Right cardiac atrium (tissue), 5 donors: ENCODE measurements at regions not wholly inside any gene's neighbourhood (a gene's known extent, or its start where the extent isn't known, plus 50 kb on each side); places are given as distances from the start of the nearest gene placed in this dataset.
"Not testable (repeated sequence)": the region's sequence is repeated elsewhere in the genome, so short reads cannot be mapped to it uniquely, and the experiment has no call there.

ENCODE experiments used
- ATAC-seq, 2 donors: fragments of 200-7000 bp; cut with Tn5 transposase; one replicate each; pipeline versions ENCODE4 v1.8.0 to v1.9.1; 2020; ENCODE audit warnings: moderate library complexity in 2 of 2, mild to moderate bottlenecking in 1 of 2
- DNase-seq, 3 donors: peaks; one replicate each; pipeline ENCODE4 v3.0.0-alpha.2; 2020
- H3K27ac ChIP-seq: one replicate; pipeline ENCODE4 v1.5.1; 2013; ENCODE audit warnings: mild to moderate bottlenecking, low read length, control low read depth, moderate library complexity
- H3K27me3 ChIP-seq: one replicate; pipeline ENCODE4 v1.6.1; 2013; ENCODE audit not compliant: control insufficient read depth, insufficient read depth
- H3K4me1 ChIP-seq: one replicate; pipeline ENCODE4 v1.6.1; 2013; ENCODE audit warnings: low read length; ENCODE audit not compliant: control insufficient read depth, insufficient read depth
- H3K4me3 ChIP-seq: one replicate; pipeline ENCODE4 v1.5.1; 2013; ENCODE audit warnings: low read length, control low read depth
- H3K9me3 ChIP-seq: one replicate; pipeline ENCODE4 v1.6.1; 2013; ENCODE audit warnings: low read length; ENCODE audit not compliant: control insufficient read depth
- WGBS: extraction: QIAGEN DNeasy Blood & Tissue Kit; methylation state at CpG from one replicate; pipeline ENCODE4 v1.1.7; 2013; 5-methylcytosine and 5-hydroxymethylcytosine counted together
- intact Hi-C, 4 donors: fragments of 100-400 bp; cut with DNase I; formaldehyde crosslinking; loops; one replicate each; pipeline versions ENCODE4 v1.11.0 to v1.14.0; 2022 to 2023
- donor health status: healthy with polysubstance abuse.
- donor health status: DM: no; HTN: yes; CAD: no.
- donor health status: DM: no; HTN: no; CAD: no.
- donor health status: DM: no; HTN: yes; CAD: no; lungs with severe emphysema.
- donor health status: DM: yes; HTN: yes; CAD: no.

DNA sequence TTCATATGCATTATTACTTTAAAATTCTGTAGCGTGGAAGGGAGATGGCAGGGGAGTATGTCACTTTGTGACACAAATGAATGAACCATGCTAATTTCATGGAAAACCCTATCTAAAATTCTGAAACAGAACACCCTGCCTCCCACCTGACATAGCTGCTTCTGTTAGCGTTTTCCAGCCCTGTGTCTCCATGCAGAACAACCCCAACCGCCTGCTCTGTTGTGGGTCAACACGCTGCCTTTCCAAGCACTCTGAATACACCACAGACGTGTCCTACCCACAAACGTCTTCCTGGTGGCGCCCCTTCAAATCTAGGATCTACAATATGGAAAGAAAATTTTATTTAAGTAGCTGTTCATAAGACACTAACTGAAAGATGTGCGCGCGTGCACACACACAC lies 238.6 kb downstream of the TRIML1 start:
- 90% methylated on average over 10 of the region's 10 CpGs for WGBS
- no peak for ATAC-seq
- DNase-seq: no peak
- H3K27me3 ChIP-seq: no peaks in the 10 kb centered on the region
- H3K4me1 ChIP-seq: no peaks in the 10 kb centered on the region
- H3K27ac ChIP-seq: no peak overlapping the region
- no peaks in the 10 kb centered on the region for H3K9me3 ChIP-seq
- intact Hi-C loops: no loop called here
- H3K4me3 ChIP-seq: no peak overlapping the region

DNA sequence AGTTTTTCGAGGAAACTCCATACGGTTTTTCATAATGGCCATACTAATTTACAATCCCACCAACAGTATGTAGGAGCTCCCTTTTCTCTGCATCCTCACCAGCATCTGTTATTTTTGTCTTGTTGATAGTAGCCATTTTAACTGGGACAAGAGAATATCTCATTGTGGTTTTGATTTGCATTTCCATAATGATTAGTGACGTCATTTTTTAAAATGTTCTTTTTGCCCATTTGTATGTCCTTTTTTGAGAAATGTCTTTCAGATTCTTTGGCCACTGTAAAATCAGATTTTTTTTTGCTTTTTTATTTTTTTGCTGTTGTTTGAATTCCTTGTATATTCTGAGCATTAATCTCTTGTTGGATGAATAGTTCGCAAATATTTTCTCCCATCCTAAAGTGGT lies 243.9 kb downstream of the TRIML1 start:
- 93% methylated on average over 4 of the region's 4 CpGs for WGBS
- ATAC-seq: no peak
- H3K27ac ChIP-seq: no peak overlapping the region
- H3K4me1 ChIP-seq: no peaks in the 10 kb centered on the region
- H3K4me3 ChIP-seq: no peak overlapping the region
- H3K27me3 ChIP-seq: no peaks in the 10 kb centered on the region
- DNase-seq: no peak
- intact Hi-C loops: no loop called here
- H3K9me3 ChIP-seq: no peaks in the 10 kb centered on the region

DNA sequence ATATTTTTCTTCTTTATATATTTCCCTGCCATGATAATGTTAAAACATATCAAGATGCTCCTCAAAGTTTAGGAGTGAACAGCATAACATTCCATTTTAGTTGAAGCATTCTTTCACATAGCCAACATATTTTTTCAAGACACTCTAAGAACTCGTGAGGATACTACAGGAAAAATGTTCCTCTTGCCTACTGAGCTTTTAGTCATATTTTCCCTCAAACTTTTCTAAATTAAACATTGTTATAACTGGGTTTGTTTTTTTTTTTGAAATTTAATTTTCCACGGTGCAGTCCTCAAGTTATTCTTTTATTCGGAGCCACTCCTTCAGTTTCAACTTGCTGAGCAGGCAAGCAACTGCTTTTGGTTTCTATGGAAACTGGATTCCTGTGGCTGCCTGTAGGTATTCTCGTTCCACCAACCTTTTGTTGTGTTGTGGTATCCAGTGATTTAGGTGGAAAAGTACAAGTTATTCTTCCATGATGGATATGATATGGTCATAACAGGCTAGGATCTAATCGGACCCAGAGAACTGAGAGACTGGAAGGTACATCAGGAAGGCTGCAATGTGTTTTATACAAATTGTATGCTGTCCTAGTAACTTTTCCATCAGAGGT lies 248.0 kb downstream of the TRIML1 start:
- no peak overlapping the region for H3K4me3 ChIP-seq
- H3K4me1 ChIP-seq: no peaks in the 10 kb centered on the region
- H3K27me3 ChIP-seq: no peaks in the 10 kb centered on the region
- no peaks in the 10 kb centered on the region for H3K9me3 ChIP-seq
- 51% methylated on average over 5 of the region's 5 CpGs for WGBS
- intact Hi-C loops: no loop called here
- ATAC-seq: no peak
- no peak overlapping the region for H3K27ac ChIP-seq
- no peak for DNase-seq

DNA sequence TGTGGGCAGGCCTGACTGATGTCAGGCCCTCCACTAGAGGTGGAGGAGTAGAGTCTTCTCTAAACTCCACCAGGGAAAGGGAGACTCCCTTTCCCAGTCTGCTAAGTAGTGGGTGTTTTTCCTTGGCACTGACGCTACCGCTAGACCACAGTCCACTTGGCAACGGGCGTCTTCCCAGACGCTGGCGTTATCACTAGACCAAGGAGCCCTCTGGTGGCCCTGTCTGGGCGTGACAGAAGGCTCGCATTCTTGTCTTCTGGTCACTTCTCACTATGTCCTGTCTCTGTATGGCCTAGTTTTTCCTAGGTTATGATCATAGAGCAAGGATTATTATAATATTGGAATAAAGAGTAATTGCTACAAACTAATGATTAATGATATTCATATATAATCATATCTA lies 252.1 kb downstream of the TRIML1 start:
- intact Hi-C loops, H3K9me3 ChIP-seq, H3K4me1 ChIP-seq, ATAC-seq, H3K4me3 ChIP-seq, DNase-seq, H3K27ac ChIP-seq, H3K27me3 ChIP-seq: not testable (repeated sequence)
- 95% methylated on average over 8 of the region's 8 CpGs for WGBS

DNA sequence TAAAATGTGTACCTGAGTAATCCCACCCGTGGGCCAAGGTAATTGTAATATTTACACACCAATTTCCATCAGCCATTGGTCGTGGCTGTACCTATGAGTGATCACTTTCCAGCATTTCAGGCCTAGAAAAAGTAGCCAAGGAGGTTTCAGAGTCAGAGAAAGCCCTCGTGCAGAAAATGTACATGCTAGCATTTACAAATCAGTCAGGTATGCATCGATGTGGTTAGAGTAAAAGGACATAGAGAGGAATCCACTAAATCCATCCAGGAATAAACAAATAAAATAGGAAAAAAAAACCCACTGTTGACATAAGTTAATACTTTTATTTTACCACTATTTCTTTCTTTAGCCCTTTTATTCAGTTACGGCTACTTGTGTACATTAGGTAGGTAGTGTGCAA lies 256.8 kb downstream of the TRIML1 start:
- ATAC-seq (no peak), DNase-seq (no peak)
- 81% methylated on average over 5 of the region's 5 CpGs for WGBS
- Histone ChIP-seq H3K4me1 (no peaks in the 10 kb centered on the region), H3K4me3 (no peak overlapping the region), H3K27me3 (no peaks in the 10 kb centered on the region), H3K9me3 (no peaks in the 10 kb centered on the region), H3K27ac (no peak overlapping the region)
- intact Hi-C loops: no loop called here

DNA sequence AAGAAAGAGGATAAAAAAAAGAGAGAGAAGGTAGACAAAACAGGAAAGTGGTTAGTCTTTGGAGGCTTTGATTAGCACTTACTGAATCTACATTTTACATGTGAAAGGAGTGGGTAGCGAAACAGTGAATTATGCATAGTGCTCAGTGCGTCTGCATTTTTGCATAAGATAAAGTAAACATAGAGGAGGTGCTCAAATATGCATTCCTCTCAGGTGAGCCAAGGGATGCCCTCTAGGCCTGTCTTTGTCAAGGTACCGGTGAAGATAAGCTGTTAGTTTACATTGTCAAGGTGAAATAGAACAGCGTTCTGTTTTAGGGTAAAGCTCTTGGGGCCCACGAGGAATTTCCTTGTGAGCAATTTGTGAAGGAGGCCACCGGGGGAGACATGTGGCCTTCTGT lies 260.6 kb downstream of the TRIML1 start:
- no peaks in the 10 kb centered on the region for H3K9me3 ChIP-seq
- intact Hi-C loops: no loop called here
- no peak for ATAC-seq
- H3K27me3 ChIP-seq: no peaks in the 10 kb centered on the region
- H3K4me3 ChIP-seq: no peak overlapping the region
- H3K4me1 ChIP-seq: no peaks in the 10 kb centered on the region
- 57% methylated on average over 6 of the region's 6 CpGs for WGBS
- no peak for DNase-seq
- no peak overlapping the region for H3K27ac ChIP-seq

DNA sequence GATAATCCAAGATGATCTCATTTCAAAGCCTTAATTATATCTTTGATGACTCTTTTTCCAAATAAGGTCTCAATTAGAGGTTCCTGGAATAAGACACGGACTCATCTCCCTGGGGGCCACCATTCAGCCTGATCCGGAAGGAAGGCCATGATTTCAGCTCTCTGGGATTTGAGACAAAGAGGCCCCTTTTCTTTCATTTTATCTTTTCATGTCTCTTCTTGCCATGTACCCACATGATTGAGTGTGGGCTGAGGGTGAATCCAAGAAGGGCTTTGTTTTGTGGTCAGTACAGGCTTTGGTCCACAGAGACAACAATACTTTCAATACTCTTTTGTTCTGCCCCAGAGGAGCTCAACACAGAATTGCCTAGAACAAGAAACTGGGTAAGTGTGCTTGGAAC lies 261.2 kb downstream of the TRIML1 start:
- WGBS: 30% methylated on average over 2 of the region's 2 CpGs
- ATAC-seq: no peak
- no peak for DNase-seq
- no peak overlapping the region for H3K27ac ChIP-seq
- H3K9me3 ChIP-seq: no peaks in the 10 kb centered on the region
- H3K27me3 ChIP-seq: no peaks in the 10 kb centered on the region
- intact Hi-C loops: no loop called here
- H3K4me3 ChIP-seq: no peak overlapping the region
- no peaks in the 10 kb centered on the region for H3K4me1 ChIP-seq

DNA sequence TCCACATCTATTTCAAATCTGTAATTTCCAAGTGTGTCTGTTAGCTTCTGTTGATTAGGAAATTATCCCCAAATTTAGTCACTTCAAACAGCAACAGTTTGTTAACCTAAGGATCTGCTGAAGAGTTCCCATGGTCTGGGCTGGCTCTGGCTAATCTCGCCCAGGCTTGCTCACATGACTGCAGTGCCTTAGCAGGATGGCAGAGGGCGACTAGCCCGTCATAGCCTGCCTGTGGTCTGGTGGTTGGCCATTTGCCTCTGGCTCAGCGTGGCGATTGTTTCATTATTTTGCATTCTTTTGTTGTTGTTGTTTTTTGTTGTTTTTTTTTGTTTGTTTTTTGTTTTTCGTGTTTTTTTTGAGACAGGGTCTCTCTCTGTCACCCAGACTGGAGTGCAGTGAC lies 264.0 kb downstream of the TRIML1 start:
- Histone ChIP-seq H3K27ac (no peak overlapping the region), H3K4me3 (no peak overlapping the region), H3K27me3 (no peaks in the 10 kb centered on the region), H3K9me3 (no peaks in the 10 kb centered on the region), H3K4me1 (no peaks in the 10 kb centered on the region)
- 92% methylated on average over 6 of the region's 6 CpGs for WGBS
- intact Hi-C loops: no loop called here
- ATAC-seq: no peak
- no peak for DNase-seq

DNA sequence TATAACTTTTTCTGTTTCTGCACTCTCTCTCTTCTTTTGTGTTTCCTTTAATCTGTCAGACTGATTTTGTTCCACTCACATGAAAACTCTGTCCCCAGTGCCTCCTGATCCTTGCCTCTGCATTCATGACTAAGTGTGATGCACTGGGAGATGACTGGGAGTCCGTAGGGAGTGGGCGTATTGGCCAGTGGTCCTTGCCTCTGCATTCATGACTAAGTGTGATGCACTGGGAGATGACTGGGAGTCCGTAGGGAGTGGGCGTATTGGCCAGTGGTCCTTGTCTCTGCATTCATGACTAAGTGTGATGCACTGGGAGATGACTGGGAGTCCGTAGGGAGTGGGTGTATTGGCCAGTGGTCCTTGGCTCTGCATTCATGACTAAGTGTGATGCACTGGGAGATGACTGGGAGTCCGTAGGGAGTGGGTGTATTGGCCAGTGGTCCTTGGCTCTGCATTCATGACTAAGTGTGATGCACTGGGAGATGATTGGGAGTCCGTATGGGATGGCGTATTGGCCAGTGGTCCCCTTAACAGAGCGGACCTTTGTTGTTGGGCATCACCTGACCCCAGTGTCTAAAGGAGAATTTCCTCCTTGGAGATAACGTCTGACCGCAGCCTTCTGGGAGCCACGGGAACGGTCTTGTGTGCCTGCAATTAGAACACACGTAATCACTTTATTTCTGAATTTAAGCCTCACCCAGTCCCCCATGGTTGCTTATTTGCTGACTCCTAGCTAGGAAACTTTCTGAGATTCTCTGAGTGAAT lies 266.0 kb downstream of the TRIML1 start:
- H3K27me3 ChIP-seq, DNase-seq, H3K4me3 ChIP-seq, H3K9me3 ChIP-seq, H3K27ac ChIP-seq, H3K4me1 ChIP-seq, ATAC-seq, intact Hi-C loops: not testable (repeated sequence)
- WGBS: 70% methylated on average over 14 of the region's 14 CpGs

DNA sequence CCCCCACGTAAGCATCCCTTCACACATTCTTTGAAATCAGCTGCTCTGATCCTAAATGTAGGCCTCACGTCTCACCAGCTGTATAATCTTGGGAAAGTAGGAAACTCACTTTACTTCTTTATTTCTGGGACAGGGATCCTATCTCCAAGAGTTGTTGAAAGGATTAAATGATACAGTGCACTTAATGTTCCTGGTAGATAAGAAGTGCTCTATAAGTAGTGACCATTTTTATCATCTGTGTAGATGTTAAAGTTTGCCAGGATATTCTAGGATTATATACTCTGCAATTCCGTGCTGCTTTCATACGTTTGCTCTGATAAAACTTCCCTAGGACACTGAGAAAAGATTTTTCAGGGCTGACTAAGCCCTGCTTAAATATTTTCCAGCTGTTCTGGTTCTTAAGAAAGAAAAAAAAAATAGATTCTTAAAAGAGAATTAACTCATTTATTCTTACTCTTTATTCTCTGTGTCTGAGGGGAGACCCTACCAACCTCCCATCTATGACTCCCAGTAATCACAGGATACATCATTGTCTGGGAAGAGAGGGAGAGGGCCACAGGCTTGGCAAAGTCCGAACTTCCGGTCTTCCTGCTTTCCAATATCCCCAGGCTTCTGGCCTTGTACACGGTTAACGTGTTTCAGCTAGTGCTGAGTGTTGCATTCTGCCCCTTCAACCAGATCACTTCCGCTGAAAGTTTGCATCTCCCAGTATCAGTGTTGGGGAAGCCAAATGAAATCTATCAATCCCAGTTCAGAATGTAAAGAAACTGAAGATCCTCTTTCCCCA lies 269.2 kb downstream of the TRIML1 start:
- no peak overlapping the region for H3K4me3 ChIP-seq
- H3K27me3 ChIP-seq: no peaks in the 10 kb centered on the region
- WGBS: 40% methylated on average over 9 of the region's 9 CpGs
- no peak overlapping the region for H3K27ac ChIP-seq
- no peaks in the 10 kb centered on the region for H3K9me3 ChIP-seq
- DNase-seq: no peak
- intact Hi-C loops: no loop called here
- H3K4me1 ChIP-seq: no peaks in the 10 kb centered on the region
- peak in 1 of 2 donors; percentile 37 for ATAC-seq

DNA sequence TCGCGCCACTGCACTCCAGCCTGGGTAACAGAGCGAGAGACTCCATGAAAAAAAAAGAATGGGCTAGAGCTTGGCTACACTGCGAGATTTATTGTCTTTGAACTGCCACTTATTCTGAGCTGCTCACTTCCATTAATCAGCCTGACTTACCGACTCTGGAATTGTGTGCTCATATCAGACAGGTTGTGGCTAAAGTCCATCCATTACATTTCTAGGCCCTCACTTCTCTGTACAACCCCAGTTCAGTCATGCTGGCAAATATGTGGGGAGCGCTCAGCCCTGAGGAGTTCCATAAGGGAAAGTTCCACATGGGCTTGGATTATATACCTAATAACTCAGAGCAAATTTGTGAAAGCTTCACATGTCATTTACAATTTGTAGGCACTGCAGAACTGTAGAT lies 270.6 kb downstream of the TRIML1 start:
- no peaks in the 10 kb centered on the region for H3K4me1 ChIP-seq
- WGBS: 89% methylated on average over 6 of the region's 6 CpGs
- no peak for DNase-seq
- H3K27me3 ChIP-seq: no peaks in the 10 kb centered on the region
- H3K27ac ChIP-seq: no peak overlapping the region
- intact Hi-C loops: no loop called here
- no peak overlapping the region for H3K4me3 ChIP-seq
- no peaks in the 10 kb centered on the region for H3K9me3 ChIP-seq
- no peak for ATAC-seq
